Fibroblast of mammary gland (primary cell): ENCODE measurements at regions not wholly inside any gene's neighbourhood (a gene's known extent, or its start where the extent isn't known, plus 50 kb on each side); places are given as distances from the start of the nearest gene placed in this dataset.

Source experiments
- DNase-seq: peaks from one replicate; pipeline ENCODE4 v3.0.0-alpha.2; 2010; ENCODE audit warnings: low read depth
- H3K4me3 ChIP-seq: 2 replicates; pipeline ENCODE4 v1.5.1; 2011; ENCODE audit warnings: low read depth, mild to moderate bottlenecking, low read length, moderate library complexity; ENCODE audit not compliant: control insufficient read depth
- TF ChIP-seq, protein P1 (sequence below): conservative IDR thresholded peaks from 2 replicates; pipeline ENCODE4 v1.5.1; 2011; ENCODE audit warnings: low read depth, low read length, inconsistent platforms; ENCODE audit not compliant: control insufficient read depth, insufficient read depth

DNA sequence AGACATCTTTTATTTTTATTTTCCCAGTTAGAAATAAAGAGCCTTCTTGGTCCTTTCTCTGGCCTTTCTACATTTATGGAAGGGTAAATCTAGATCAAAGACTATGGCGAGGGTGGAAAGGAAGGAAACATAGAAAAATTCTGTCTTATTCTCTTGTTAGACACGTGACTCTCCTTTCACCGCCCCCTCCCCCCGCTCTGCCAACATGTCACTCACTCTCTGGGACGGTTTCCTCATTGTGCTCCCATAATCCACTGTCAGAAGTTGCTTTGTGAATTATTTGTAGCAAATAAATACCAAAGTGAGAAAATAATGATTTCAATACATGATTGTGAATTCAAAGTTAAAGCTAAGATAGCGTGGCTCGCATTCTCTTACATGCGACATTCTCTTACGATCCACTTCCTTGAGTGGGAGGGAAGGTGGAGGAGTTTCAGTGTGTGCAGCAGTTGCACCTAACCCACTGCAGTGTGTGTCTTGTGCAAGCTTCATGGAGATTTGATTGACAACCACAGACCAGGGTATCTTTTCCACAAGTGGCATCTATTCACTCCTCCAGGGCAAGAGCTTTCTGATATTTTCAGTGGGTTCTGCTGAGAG, 423.0 kb upstream of the KIF2A start:
- no peak overlapping the region for H3K4me3 ChIP-seq
- no peak for DNase-seq
- TF ChIP-seq, protein P1, sequence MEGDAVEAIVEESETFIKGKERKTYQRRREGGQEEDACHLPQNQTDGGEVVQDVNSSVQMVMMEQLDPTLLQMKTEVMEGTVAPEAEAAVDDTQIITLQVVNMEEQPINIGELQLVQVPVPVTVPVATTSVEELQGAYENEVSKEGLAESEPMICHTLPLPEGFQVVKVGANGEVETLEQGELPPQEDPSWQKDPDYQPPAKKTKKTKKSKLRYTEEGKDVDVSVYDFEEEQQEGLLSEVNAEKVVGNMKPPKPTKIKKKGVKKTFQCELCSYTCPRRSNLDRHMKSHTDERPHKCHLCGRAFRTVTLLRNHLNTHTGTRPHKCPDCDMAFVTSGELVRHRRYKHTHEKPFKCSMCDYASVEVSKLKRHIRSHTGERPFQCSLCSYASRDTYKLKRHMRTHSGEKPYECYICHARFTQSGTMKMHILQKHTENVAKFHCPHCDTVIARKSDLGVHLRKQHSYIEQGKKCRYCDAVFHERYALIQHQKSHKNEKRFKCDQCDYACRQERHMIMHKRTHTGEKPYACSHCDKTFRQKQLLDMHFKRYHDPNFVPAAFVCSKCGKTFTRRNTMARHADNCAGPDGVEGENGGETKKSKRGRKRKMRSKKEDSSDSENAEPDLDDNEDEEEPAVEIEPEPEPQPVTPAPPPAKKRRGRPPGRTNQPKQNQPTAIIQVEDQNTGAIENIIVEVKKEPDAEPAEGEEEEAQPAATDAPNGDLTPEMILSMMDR, result no peak

DNA sequence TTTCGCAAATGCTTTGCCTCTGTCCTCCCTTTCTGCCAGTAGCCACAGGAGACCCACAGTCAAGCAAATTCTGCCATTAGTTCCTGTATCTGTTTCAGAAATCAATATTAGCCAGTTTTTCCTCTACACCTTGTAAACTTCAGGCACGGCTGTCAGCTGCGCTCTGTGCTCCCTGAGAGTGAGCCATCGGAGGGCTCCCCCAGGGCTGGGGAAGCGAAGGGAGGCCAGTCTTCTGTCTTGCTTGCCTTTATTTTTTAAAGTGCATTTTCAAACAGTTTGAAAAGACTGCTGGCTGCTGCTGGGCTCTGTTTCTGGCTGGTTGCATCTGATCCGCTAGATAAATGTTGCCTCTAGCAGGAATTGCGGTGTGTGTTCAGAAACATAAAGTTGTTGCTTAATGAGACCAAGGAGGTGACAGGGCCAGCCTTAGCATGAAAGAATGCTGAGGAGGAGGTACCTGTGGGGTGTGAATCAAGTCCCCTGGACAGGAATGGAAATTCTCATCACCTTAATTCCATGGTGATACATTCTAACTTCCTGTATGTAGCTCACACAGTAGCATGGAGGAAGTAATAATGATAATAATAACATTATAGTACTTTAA, 421.7 kb upstream of the KIF2A start:
- DNase-seq, result no peak
- TF ChIP-seq, protein P1, result no peak
- no peak overlapping the region for H3K4me3 ChIP-seq

DNA sequence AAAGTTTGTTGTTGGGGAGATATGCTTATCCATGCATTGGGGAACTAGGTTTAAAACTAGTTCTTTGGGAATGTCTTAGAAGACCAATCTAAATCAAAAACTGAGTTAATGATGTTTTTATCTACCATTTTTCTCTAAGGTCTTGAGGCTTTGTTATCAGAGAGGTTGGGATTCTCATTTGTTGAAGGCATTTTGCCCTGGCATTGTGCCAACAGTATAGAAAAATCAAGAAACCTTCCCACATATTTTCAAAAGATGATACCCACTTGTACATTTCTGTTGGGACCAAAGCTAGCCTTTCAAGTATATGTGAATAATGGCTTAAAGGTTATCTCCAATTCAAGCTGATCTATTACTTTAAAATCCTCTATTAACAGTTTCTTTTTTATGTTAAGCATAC, 419.8 kb upstream of the KIF2A start:
- TF ChIP-seq, protein P1, result no peak
- no peak for DNase-seq
- no peak overlapping the region for H3K4me3 ChIP-seq

GRCh38 chr5:61887271-61887670, 418.7 kb upstream of the KIF2A start:
- H3K4me3 ChIP-seq, result no peak overlapping the region
- TF ChIP-seq, protein P1, result no peak
- DNase-seq, result peak; percentile 2

DNA sequence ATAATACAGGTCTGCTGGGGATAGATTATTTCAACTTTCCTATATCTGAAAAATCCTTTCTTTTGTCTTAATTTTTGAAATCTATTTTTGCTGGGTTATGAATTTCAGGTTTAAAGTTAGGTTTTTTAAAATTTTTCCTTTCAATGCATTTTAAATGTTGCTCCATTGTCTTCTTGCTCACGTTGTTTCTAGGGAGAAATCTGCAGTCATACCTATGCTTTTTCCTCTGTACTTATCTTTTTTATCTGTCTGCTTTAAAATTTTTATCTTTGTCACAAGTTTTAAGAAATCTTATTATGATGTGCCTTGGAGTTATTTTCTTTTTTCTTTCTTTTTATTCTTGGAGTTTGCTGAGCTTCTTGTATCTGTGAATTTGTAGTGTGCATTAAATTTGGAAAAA, 412.0 kb upstream of the KIF2A start:
- H3K4me3 ChIP-seq, result no peak overlapping the region
- TF ChIP-seq, protein P1, result no peak
- DNase-seq, result no peak

DNA sequence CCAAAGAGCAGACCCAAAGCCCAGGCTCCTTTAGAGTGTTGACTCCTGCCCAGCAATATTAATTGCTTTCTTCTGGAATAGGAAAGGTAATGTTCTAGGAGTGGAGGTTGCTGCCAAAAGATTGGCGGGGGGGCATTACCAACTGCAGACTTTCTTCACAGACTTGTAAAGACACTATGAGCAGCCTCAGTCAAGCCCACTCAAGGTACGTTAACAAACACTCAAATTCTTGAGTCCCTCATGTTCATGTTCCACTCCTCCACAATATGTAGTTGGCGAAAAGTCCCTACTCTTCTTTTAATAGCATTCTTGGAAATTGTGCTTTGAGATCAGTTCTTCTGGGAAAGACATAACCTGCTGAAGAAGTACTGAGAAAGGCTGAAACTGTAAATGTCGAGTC, 409.2 kb upstream of the KIF2A start:
- no peak overlapping the region for H3K4me3 ChIP-seq
- TF ChIP-seq, protein P1, result no peak
- DNase-seq, result no peak
